Natural killer cell (primary cell): ENCODE measurements at regions not wholly inside any gene's neighbourhood (a gene's known extent, or its start where the extent isn't known, plus 50 kb on each side); places are given as distances from the start of the nearest gene placed in this dataset.
A peak's percentile ranks its signal among the peaks of the same experiment; 100 is the strongest.

Experiments
- ATAC-seq, 3 donors: fragments of 150-1000 bp in 2 of 3; fragments of 200-7000 bp in 1 of 3; cut with Tn5 transposase; 1 replicate in 1 of 3; 2 replicates in 2 of 3; pipeline ENCODE4 v1.10.0; 2021; ENCODE audit warnings: mild to moderate bottlenecking in 2 of 3, moderate library complexity in 2 of 3
- DNase-seq, 2 donors: peaks; one replicate each; pipeline versions ENCODE4 v3.0.0 to v3.0.0-alpha.2; 2013 to 2021; ENCODE audit warnings: mixed read lengths in 1 of 2
- H3K27ac ChIP-seq: one replicate; pipeline ENCODE4 v1.5.1; 2013; ENCODE audit warnings: mild to moderate bottlenecking, low read length
- H3K27me3 ChIP-seq: one replicate; pipeline ENCODE4 v1.6.1; 2013; ENCODE audit warnings: low read length; ENCODE audit not compliant: control insufficient read depth, insufficient read depth
- H3K36me3 ChIP-seq: one replicate; pipeline ENCODE4 v1.6.1; 2013; ENCODE audit warnings: low read length; ENCODE audit not compliant: control insufficient read depth, insufficient read depth
- H3K4me1 ChIP-seq: one replicate; pipeline ENCODE4 v1.6.1; 2013; ENCODE audit warnings: low read length; ENCODE audit not compliant: control insufficient read depth, insufficient read depth
- H3K4me3 ChIP-seq: one replicate; pipeline ENCODE4 v1.5.1; 2013; ENCODE audit warnings: low read length
- H3K9me3 ChIP-seq: one replicate; pipeline ENCODE4 v1.6.1; 2013; ENCODE audit warnings: low read length; ENCODE audit not compliant: control insufficient read depth, insufficient read depth
- H3K27ac Mint-ChIP-seq, 2 donors: one replicate each; pipeline ENCODE4 v1.8.0; 2022; ENCODE audit warnings: mild to moderate bottlenecking in 2 of 2, mixed read lengths in 2 of 2, moderate library complexity in 1 of 2
- H3K27me3 Mint-ChIP-seq, 2 donors: one replicate each; pipeline ENCODE4 v1.8.0; 2022; ENCODE audit warnings: low read depth in 2 of 2, mixed read lengths in 2 of 2
- H3K36me3 Mint-ChIP-seq: one replicate; pipeline ENCODE4 v1.8.0; 2022; ENCODE audit warnings: mixed read lengths
- H3K4me1 Mint-ChIP-seq, 2 donors: one replicate each; pipeline ENCODE4 v1.8.0; 2022; ENCODE audit warnings: mixed read lengths in 2 of 2
- H3K4me3 Mint-ChIP-seq: one replicate; pipeline ENCODE4 v1.8.0; 2022; ENCODE audit warnings: mild to moderate bottlenecking, moderate library complexity, mixed read lengths
- H3K9me3 Mint-ChIP-seq, 2 donors: one replicate each; pipeline ENCODE4 v1.8.0; 2022; ENCODE audit warnings: mixed read lengths in 2 of 2
- CTCF ChIP-seq: fragments of 200-600 bp; IDR thresholded peaks from one replicate; pipeline ENCODE4 v1.8.0; 2022; ENCODE audit warnings: antibody characterized with exemption
- WGBS: methylation state at CpG from one replicate; pipeline ENCODE4 v1.1.7; 2013; ENCODE audit warnings: missing lambda C conversion rate; ENCODE audit not compliant: insufficient coverage; 5-methylcytosine and 5-hydroxymethylcytosine counted together
- intact Hi-C: fragments of 100-400 bp; cut with micrococcal nuclease; formaldehyde crosslinking; loops from one replicate; pipeline ENCODE4 v1.14.2; 2022

GRCh38 chrX:9362363-9362928, 102.4 kb upstream of the TBL1X start:
- no peak for TF ChIP-seq CTCF
- intact Hi-C loops, result no loop called here
- WGBS, result 88% methylated on average over 13 of the region's 13 CpGs

GRCh38 chrX:9367421-9367820, 97.4 kb upstream of the TBL1X start:
- no peak overlapping the region for H3K27ac Mint-ChIP-seq
- 94% methylated on average over 2 of the region's 2 CpGs for WGBS
- Histone ChIP-seq H3K9me3 (no peaks in the 10 kb centered on the region), H3K27me3 (no peaks in the 10 kb centered on the region), H3K4me3 (no peak overlapping the region), H3K4me1 (peaks cover 23% of the 10 kb centered on the region), H3K36me3 (no peaks in the 10 kb centered on the region), H3K27ac (no peak overlapping the region)
- no peak for DNase-seq
- H3K27me3 Mint-ChIP-seq, result no peaks in the 10 kb centered on the region
- no peaks in the 10 kb centered on the region for H3K9me3 Mint-ChIP-seq
- no peak for ATAC-seq
- peaks cover 20 to 28% of the 10 kb centered on the region in 2 donors for H3K4me1 Mint-ChIP-seq
- no peaks in the 10 kb centered on the region for H3K36me3 Mint-ChIP-seq
- no peak for TF ChIP-seq CTCF
- intact Hi-C loops, result no loop called here
- no peak overlapping the region for H3K4me3 Mint-ChIP-seq

More at GRCh38 chrX:9362363-9362928, 102.4 kb upstream of the TBL1X start:
- Histone ChIP-seq H3K4me3 (no peak overlapping the region), H3K27me3 (no peaks in the 10 kb centered on the region), H3K9me3 (no peaks in the 10 kb centered on the region), H3K4me1 (peaks cover 5% of the 10 kb centered on the region), H3K36me3 (no peaks in the 10 kb centered on the region), H3K27ac (no peak overlapping the region)
- no peaks in the 10 kb centered on the region for H3K9me3 Mint-ChIP-seq
- DNase-seq (no peak), ATAC-seq (no peak)
- H3K36me3 Mint-ChIP-seq, result no peaks in the 10 kb centered on the region
- no peaks in the 10 kb centered on the region for H3K4me1 Mint-ChIP-seq
- H3K4me3 Mint-ChIP-seq, result no peak overlapping the region
- no peak overlapping the region for H3K27ac Mint-ChIP-seq
- no peaks in the 10 kb centered on the region for H3K27me3 Mint-ChIP-seq

GRCh38 chrX:9368262-9368661, 96.6 kb upstream of the TBL1X start:
- no peaks in the 10 kb centered on the region for H3K36me3 Mint-ChIP-seq
- no peak for DNase-seq
- H3K9me3 Mint-ChIP-seq, result no peaks in the 10 kb centered on the region
- intact Hi-C loops, result loop anchor here (2.0 kb wide), 1 partner anchor 15 kb away; no protein-coding TSS in a partner anchor
- peaks cover 20 to 28% of the 10 kb centered on the region in 2 donors for H3K4me1 Mint-ChIP-seq
- no peak for TF ChIP-seq CTCF
- peak overlapping the region; percentile 1 for H3K4me3 Mint-ChIP-seq
- Histone ChIP-seq H3K9me3 (no peaks in the 10 kb centered on the region), H3K27me3 (no peaks in the 10 kb centered on the region), H3K36me3 (no peaks in the 10 kb centered on the region), H3K4me1 (peaks cover 23% of the 10 kb centered on the region), H3K27ac (no peak overlapping the region), H3K4me3 (no peak overlapping the region)
- WGBS, result 97% methylated on average over 3 of the region's 6 CpGs
- no peak for ATAC-seq
- peak overlapping the region in 1 of 2 donors; percentile 7 for H3K27ac Mint-ChIP-seq
- H3K27me3 Mint-ChIP-seq, result no peaks in the 10 kb centered on the region

GRCh38 chrX:9369802-9370291, 95.0 kb upstream of the TBL1X start:
- H3K36me3 ChIP-seq, result no peaks in the 10 kb centered on the region
- peaks cover 23% of the 10 kb centered on the region for H3K4me1 ChIP-seq
- peak overlapping the region; percentile 77 to 85 for H3K27ac Mint-ChIP-seq
- H3K9me3 Mint-ChIP-seq, result no peaks in the 10 kb centered on the region
- intact Hi-C loops, result loop anchor here (2.0 kb wide), 1 partner anchor 17 kb away; no protein-coding TSS in a partner anchor
- no peaks in the 10 kb centered on the region for H3K36me3 Mint-ChIP-seq
- 39% methylated on average over 10 of the region's 10 CpGs for WGBS
- H3K9me3 ChIP-seq, result no peaks in the 10 kb centered on the region
- H3K4me1 Mint-ChIP-seq, result peaks cover 20 to 28% of the 10 kb centered on the region in 2 donors
- no peak overlapping the region for H3K27ac ChIP-seq
- no peaks in the 10 kb centered on the region for H3K27me3 ChIP-seq
- TF ChIP-seq CTCF, result no peak
- H3K4me3 Mint-ChIP-seq, result peak overlapping the region; percentile 76
- ATAC-seq, result peak; percentile 63 to 93 (median 86)
- no peak overlapping the region for H3K4me3 ChIP-seq
- peaks cover 0 to 6% of the 10 kb centered on the region in 2 donors for H3K27me3 Mint-ChIP-seq
- DNase-seq, result peak; percentile 37 to 39
